Omental fat pad (tissue), 3 donors: ENCODE measurements at regions not wholly inside any gene's neighbourhood (a gene's known extent, or its start where the extent isn't known, plus 50 kb on each side); places are given as distances from the start of the nearest gene placed in this dataset.

Experiments used
- ATAC-seq: fragments of 150-250 bp; one replicate; pipeline ENCODE4 v1.9.1; 2016; ENCODE audit warnings: mild to moderate bottlenecking, moderate library complexity; ENCODE audit not compliant: low FRiP score
- DNase-seq: peaks from one replicate; pipeline ENCODE4 v3.0.0-alpha.2; 2019; ENCODE audit warnings: low spot score
- CTCF ChIP-seq, 3 donors: fragments of 450-650 bp; IDR thresholded peaks; one replicate each; pipeline ENCODE4 v1.5.1; 2016 to 2017; ENCODE audit warnings: antibody characterized with exemption in 3 of 3, mild to moderate bottlenecking in 3 of 3, moderate library complexity in 2 of 3

GRCh38 chr7:42730586-42730985 lies 181.3 kb downstream of the C7orf25 start:
- ATAC-seq: no peak
- no peak for DNase-seq
- no peak for TF ChIP-seq CTCF (IDR thresholded peaks at IDR 0.05)

GRCh38 chr7:42729053-42729765 lies 182.7 kb downstream of the C7orf25 start:
- no peak for TF ChIP-seq CTCF (IDR thresholded peaks at IDR 0.05)
- DNase-seq: no peak
- no peak for ATAC-seq

GRCh38 chr7:42727451-42727850 lies 184.4 kb downstream of the C7orf25 start:
- no peak for TF ChIP-seq CTCF (IDR thresholded peaks at IDR 0.05)

GRCh38 chr7:42726066-42726785 lies 185.6 kb downstream of the C7orf25 start:
- DNase-seq: no peak
- no peak for TF ChIP-seq CTCF (IDR thresholded peaks at IDR 0.05)
- ATAC-seq: no peak

More at GRCh38 chr7:42727451-42727850, 184.4 kb downstream of the C7orf25 start:
- DNase-seq: no peak
- ATAC-seq: no peak

- no peak for TF ChIP-seq CTCF (IDR thresholded peaks at IDR 0.05)
- ATAC-seq: no peak
- no peak for DNase-seq
These were observed 189.2 kb downstream of the C7orf25 start for GRCh38 chr7:42722716-42723115.

- TF ChIP-seq CTCF (IDR thresholded peaks at IDR 0.05): no peak
- no peak for ATAC-seq
- DNase-seq: no peak
These were observed 189.7 kb downstream of the C7orf25 start for GRCh38 chr7:42722198-42722597.
